ENCODE measurements at regions not wholly inside any gene's neighbourhood (a gene's known extent, or its start where the extent isn't known, plus 50 kb on each side); places are given as distances from the start of the nearest gene placed in this dataset.

- no peak for TF ChIP-seq POLR2A (IDR thresholded peaks at IDR 0.05)
- no peak for TF ChIP-seq CTCF (IDR thresholded peaks at IDR 0.05)
These were observed 102.7 kb upstream of the TENM3 start for GRCh38 chr4:182140547-182140946.
